Glutamatergic neuron (in vitro differentiated cells): ENCODE measurements at regions not wholly inside any gene's neighbourhood (a gene's known extent, or its start where the extent isn't known, plus 50 kb on each side); places are given as distances from the start of the nearest gene placed in this dataset.

Source experiments
- DNase-seq: peaks from one replicate; pipeline ENCODE4 v3.0.0; 2022
- H3K27ac Mint-ChIP-seq: one replicate; pipeline ENCODE4 v1.8.0; 2020; ENCODE audit warnings: mild to moderate bottlenecking, mixed read lengths, inconsistent platforms; ENCODE audit not compliant: unreplicated experiment
- H3K27me3 Mint-ChIP-seq: one replicate; pipeline ENCODE4 v1.8.0; 2020; ENCODE audit warnings: mild to moderate bottlenecking, moderate library complexity, mixed read lengths, inconsistent platforms; ENCODE audit not compliant: unreplicated experiment
- H3K36me3 Mint-ChIP-seq: one replicate; pipeline ENCODE4 v1.8.0; 2020; ENCODE audit warnings: mild to moderate bottlenecking, mixed read lengths, inconsistent platforms; ENCODE audit not compliant: unreplicated experiment
- H3K4me1 Mint-ChIP-seq: one replicate; pipeline ENCODE4 v1.8.0; 2020; ENCODE audit warnings: mild to moderate bottlenecking, low read depth, mixed read lengths, inconsistent platforms; ENCODE audit not compliant: unreplicated experiment
- H3K4me3 Mint-ChIP-seq: one replicate; pipeline ENCODE4 v1.8.0; 2020; ENCODE audit warnings: mild to moderate bottlenecking, mixed read lengths, inconsistent platforms; ENCODE audit not compliant: unreplicated experiment
- H3K9me3 Mint-ChIP-seq: one replicate; pipeline ENCODE4 v1.8.0; 2020; ENCODE audit warnings: mild to moderate bottlenecking, moderate library complexity, mixed read lengths, inconsistent platforms; ENCODE audit not compliant: unreplicated experiment
- TF ChIP-seq, protein P1 (sequence below): fragments of 200-600 bp; sonication (generic); IDR thresholded peaks from one replicate; pipeline ENCODE4 v1.5.0; 2021; ENCODE audit not compliant: partially characterized antibody, unreplicated experiment

GRCh38 chr18:11283479-11284161 is 134.3 kb upstream of the PIEZO2 start:
- TF ChIP-seq, protein P1, sequence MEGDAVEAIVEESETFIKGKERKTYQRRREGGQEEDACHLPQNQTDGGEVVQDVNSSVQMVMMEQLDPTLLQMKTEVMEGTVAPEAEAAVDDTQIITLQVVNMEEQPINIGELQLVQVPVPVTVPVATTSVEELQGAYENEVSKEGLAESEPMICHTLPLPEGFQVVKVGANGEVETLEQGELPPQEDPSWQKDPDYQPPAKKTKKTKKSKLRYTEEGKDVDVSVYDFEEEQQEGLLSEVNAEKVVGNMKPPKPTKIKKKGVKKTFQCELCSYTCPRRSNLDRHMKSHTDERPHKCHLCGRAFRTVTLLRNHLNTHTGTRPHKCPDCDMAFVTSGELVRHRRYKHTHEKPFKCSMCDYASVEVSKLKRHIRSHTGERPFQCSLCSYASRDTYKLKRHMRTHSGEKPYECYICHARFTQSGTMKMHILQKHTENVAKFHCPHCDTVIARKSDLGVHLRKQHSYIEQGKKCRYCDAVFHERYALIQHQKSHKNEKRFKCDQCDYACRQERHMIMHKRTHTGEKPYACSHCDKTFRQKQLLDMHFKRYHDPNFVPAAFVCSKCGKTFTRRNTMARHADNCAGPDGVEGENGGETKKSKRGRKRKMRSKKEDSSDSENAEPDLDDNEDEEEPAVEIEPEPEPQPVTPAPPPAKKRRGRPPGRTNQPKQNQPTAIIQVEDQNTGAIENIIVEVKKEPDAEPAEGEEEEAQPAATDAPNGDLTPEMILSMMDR, result no peak
- no peaks in the 10 kb centered on the region for H3K27me3 Mint-ChIP-seq

GRCh38 chr18:11279461-11279860 is 130.1 kb upstream of the PIEZO2 start:
- H3K9me3 Mint-ChIP-seq, result peaks cover 3% of the 10 kb centered on the region
- DNase-seq, result no peak
- H3K27me3 Mint-ChIP-seq, result peaks cover 4% of the 10 kb centered on the region
- H3K4me1 Mint-ChIP-seq, result no peaks in the 10 kb centered on the region
- no peak overlapping the region for H3K4me3 Mint-ChIP-seq
- H3K27ac Mint-ChIP-seq, result no peak overlapping the region
- peaks cover 8% of the 10 kb centered on the region for H3K36me3 Mint-ChIP-seq
- TF ChIP-seq, protein P1, result no peak

More at GRCh38 chr18:11283479-11284161, 134.3 kb upstream of the PIEZO2 start:
- Mint-ChIP-seq H3K4me1 (no peaks in the 10 kb centered on the region), H3K36me3 (peaks cover 2% of the 10 kb centered on the region), H3K27ac (no peak overlapping the region), H3K4me3 (no peak overlapping the region), H3K9me3 (peaks cover 3% of the 10 kb centered on the region)
- DNase-seq, result no peak

- no peak for DNase-seq
- Mint-ChIP-seq H3K27me3 (peaks cover 4% of the 10 kb centered on the region), H3K9me3 (peaks cover 3% of the 10 kb centered on the region), H3K4me3 (no peak overlapping the region), H3K4me1 (no peaks in the 10 kb centered on the region), H3K27ac (no peak overlapping the region), H3K36me3 (peaks cover 8% of the 10 kb centered on the region)
- TF ChIP-seq, protein P1, result no peak
These were observed 127.3 kb upstream of the PIEZO2 start for GRCh38 chr18:11276678-11277077.

DNA sequence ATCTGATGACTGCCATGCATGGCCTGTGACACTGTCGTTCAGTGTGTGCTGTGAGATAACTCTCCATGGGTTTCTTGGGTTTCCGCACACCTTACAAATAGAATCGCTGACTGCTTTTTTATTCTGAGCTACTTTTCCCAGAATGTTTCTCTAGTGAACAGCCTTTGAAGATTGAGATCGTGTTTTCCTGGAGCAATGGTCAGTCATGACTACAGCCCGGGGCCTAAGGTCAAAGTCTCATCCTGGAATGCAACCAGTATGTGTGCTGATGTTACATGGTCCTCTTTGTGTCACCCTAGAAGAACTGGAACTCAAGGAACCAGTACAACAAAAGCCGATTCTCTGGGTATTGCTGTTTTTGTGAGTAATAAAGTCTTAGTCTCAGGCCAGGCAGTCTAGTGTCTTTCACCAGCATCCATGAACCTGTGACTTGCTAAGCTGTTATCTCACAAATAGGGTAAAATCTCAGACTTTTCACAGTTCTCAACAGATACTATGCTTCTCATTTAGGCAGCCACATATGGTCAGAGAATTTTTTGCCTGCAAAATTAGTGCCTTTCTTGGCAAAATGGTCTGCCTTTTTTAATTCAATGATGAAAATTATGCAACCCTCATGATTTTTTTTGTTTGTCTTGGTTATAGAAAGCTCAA is 124.9 kb upstream of the PIEZO2 start:
- no peaks in the 10 kb centered on the region for H3K4me1 Mint-ChIP-seq
- H3K4me3 Mint-ChIP-seq, result no peak overlapping the region
- no peak overlapping the region for H3K27ac Mint-ChIP-seq
- no peaks in the 10 kb centered on the region for H3K9me3 Mint-ChIP-seq
- H3K36me3 Mint-ChIP-seq, result peaks cover 8% of the 10 kb centered on the region
- no peak for DNase-seq
- peaks cover 4% of the 10 kb centered on the region for H3K27me3 Mint-ChIP-seq
- TF ChIP-seq, protein P1, result no peak

GRCh38 chr18:11272516-11272915 is 123.1 kb upstream of the PIEZO2 start:
- H3K36me3 Mint-ChIP-seq, result no peaks in the 10 kb centered on the region
- no peak overlapping the region for H3K4me3 Mint-ChIP-seq
- no peak overlapping the region for H3K27ac Mint-ChIP-seq
- no peaks in the 10 kb centered on the region for H3K9me3 Mint-ChIP-seq
- no peaks in the 10 kb centered on the region for H3K4me1 Mint-ChIP-seq
- no peaks in the 10 kb centered on the region for H3K27me3 Mint-ChIP-seq
- TF ChIP-seq, protein P1, result no peak
- DNase-seq, result no peak
